Peyer's patch (tissue), 4 donors: ENCODE measurements at regions not wholly inside any gene's neighbourhood (a gene's known extent, or its start where the extent isn't known, plus 50 kb on each side); places are given as distances from the start of the nearest gene placed in this dataset.

Experiments used
- DNase-seq, 3 donors: peaks; one replicate each; pipeline ENCODE4 v3.0.0-alpha.2; 2017 to 2019
- H3K27ac ChIP-seq, 4 donors: fragments of 200-600 bp; sonication (generic); one replicate each; pipeline ENCODE4 v1.5.1; 2016 to 2019
- H3K27me3 ChIP-seq, 2 donors: fragments of 200-600 bp; sonication (generic); one replicate each; pipeline ENCODE4 v1.5.1; 2019
- H3K36me3 ChIP-seq, 3 donors: fragments of 200-600 bp; sonication (generic); one replicate each; pipeline ENCODE4 v1.5.1; 2016 to 2019
- H3K4me1 ChIP-seq, 4 donors: fragments of 200-600 bp; sonication (generic); one replicate each; pipeline ENCODE4 v1.5.1; 2016 to 2019
- H3K4me3 ChIP-seq, 4 donors: fragments of 200-600 bp; sonication (generic); 1 replicate in 3 of 4; 2 replicates in 1 of 4; pipeline ENCODE4 v1.5.1; 2016 to 2019; ENCODE audit warnings: mild to moderate bottlenecking in 1 of 4
- H3K9me3 ChIP-seq, 4 donors: fragments of 200-600 bp; sonication (generic); one replicate each; pipeline ENCODE4 v1.5.1; 2016 to 2019; ENCODE audit warnings: mild to moderate bottlenecking in 1 of 4
- POLR2A ChIP-seq, 2 donors: fragments of 450-650 bp; IDR thresholded peaks; one replicate each; pipeline ENCODE4 v1.5.1; 2017; ENCODE audit warnings: antibody characterized with exemption in 2 of 2, mild to moderate bottlenecking in 2 of 2, moderate library complexity in 2 of 2
- TF ChIP-seq, protein P1 (sequence below), 6 experiments: fragments of 450-650 bp in 4 of 6; fragments of 200-600 bp in 2 of 6; sonication (generic) in 1 of 6; IDR thresholded peaks; one replicate each; pipeline ENCODE4 v1.5.1; 2017 to 2019; ENCODE audit warnings: antibody characterized with exemption in 6 of 6, mild to moderate bottlenecking in 3 of 6, moderate library complexity in 1 of 6

GRCh38 chr11:71305451-71306125, 53.2 kb upstream of the SHANK2 start:
- no peaks in the 10 kb centered on the region for H3K4me1 ChIP-seq
- H3K27me3 ChIP-seq: no peaks in the 10 kb centered on the region
- no peak overlapping the region for H3K27ac ChIP-seq
- TF ChIP-seq POLR2A (IDR thresholded peaks at IDR 0.05): no peak
- TF ChIP-seq, protein P1, sequence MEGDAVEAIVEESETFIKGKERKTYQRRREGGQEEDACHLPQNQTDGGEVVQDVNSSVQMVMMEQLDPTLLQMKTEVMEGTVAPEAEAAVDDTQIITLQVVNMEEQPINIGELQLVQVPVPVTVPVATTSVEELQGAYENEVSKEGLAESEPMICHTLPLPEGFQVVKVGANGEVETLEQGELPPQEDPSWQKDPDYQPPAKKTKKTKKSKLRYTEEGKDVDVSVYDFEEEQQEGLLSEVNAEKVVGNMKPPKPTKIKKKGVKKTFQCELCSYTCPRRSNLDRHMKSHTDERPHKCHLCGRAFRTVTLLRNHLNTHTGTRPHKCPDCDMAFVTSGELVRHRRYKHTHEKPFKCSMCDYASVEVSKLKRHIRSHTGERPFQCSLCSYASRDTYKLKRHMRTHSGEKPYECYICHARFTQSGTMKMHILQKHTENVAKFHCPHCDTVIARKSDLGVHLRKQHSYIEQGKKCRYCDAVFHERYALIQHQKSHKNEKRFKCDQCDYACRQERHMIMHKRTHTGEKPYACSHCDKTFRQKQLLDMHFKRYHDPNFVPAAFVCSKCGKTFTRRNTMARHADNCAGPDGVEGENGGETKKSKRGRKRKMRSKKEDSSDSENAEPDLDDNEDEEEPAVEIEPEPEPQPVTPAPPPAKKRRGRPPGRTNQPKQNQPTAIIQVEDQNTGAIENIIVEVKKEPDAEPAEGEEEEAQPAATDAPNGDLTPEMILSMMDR (IDR thresholded peaks at IDR 0.05): no peak
- peak in 2 of 3 donors; percentile 34 to 37 for DNase-seq
- H3K9me3 ChIP-seq: no peaks in the 10 kb centered on the region
- no peaks in the 10 kb centered on the region for H3K36me3 ChIP-seq
- no peak overlapping the region for H3K4me3 ChIP-seq

- peak in 2 of 3 donors; percentile 3 to 34 for DNase-seq
- no peak overlapping the region for H3K4me3 ChIP-seq
- TF ChIP-seq POLR2A (IDR thresholded peaks at IDR 0.05): no peak
- TF ChIP-seq, protein P1 (IDR thresholded peaks at IDR 0.05): no peak
- no peaks in the 10 kb centered on the region for H3K36me3 ChIP-seq
- H3K9me3 ChIP-seq: no peaks in the 10 kb centered on the region
- no peak overlapping the region for H3K27ac ChIP-seq
- H3K4me1 ChIP-seq: no peaks in the 10 kb centered on the region
- no peaks in the 10 kb centered on the region for H3K27me3 ChIP-seq
Measured at GRCh38 chr11:71305041-71305440, 52.7 kb upstream of the SHANK2 start.

DNA sequence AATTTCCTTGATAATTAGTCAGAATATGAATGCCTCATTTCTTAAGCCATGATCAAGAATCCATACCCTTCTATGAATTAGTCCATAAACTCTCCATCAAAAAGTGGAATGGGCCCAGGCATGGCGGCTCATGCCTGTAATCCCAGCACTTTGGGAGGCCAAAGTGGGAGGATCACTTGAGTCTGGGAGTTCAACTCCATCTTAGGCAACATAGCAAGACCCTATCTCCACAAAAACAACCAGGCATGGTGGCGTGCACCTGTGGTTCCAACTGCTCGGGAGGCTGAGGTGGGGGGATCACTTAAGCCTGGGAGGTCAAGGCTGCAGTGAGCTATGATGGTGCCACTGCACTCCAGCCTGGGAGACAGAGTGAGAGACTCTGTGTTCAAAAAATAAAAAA, 52.1 kb upstream of the SHANK2 start:
- TF ChIP-seq POLR2A (IDR thresholded peaks at IDR 0.05): no peak
- TF ChIP-seq, protein P1 (IDR thresholded peaks at IDR 0.05): no peak
- peak in 2 of 3 donors; percentile 2 to 11 for DNase-seq
- no peaks in the 10 kb centered on the region for H3K27me3 ChIP-seq

GRCh38 chr11:71304045-71304444, 51.7 kb upstream of the SHANK2 start:
- Histone ChIP-seq H3K27ac (no peak overlapping the region), H3K9me3 (no peaks in the 10 kb centered on the region), H3K4me1 (no peaks in the 10 kb centered on the region), H3K36me3 (no peaks in the 10 kb centered on the region), H3K4me3 (no peak overlapping the region), H3K27me3 (no peaks in the 10 kb centered on the region)
- DNase-seq: no peak
- TF ChIP-seq, protein P1 (IDR thresholded peaks at IDR 0.05): no peak
- TF ChIP-seq POLR2A (IDR thresholded peaks at IDR 0.05): no peak

More for the DNA sequence above, 52.1 kb upstream of the SHANK2 start:
- Histone ChIP-seq H3K4me3 (no peak overlapping the region), H3K27ac (no peak overlapping the region), H3K36me3 (no peaks in the 10 kb centered on the region), H3K4me1 (no peaks in the 10 kb centered on the region), H3K9me3 (no peaks in the 10 kb centered on the region)

DNA sequence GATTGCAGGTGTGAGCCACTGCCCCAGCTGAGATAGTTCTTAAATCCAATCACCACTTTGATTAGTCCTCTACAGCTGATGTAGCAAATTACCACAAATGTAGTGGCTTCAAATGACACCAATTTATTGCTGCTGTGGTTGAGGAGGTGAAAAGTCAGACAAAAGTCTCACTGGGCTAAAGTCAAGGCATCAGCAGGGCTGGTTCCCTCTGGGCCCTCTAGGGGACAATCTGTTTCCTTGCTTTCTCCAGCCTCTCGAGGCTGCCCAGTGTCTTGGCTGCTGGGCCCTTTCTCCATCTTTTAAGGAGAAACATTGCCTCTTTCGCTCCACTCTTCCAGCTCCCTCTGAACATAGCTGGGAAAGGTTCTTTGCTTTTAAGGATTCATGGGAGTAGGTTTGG, 50.5 kb upstream of the SHANK2 start:
- TF ChIP-seq, protein P1 (IDR thresholded peaks at IDR 0.05): peak in 1 of 6 experiments; percentile 4
- TF ChIP-seq POLR2A (IDR thresholded peaks at IDR 0.05): no peak
- no peaks in the 10 kb centered on the region for H3K4me1 ChIP-seq
- peak in 1 of 3 donors; percentile 22 for DNase-seq

More for the DNA sequence above, 50.5 kb upstream of the SHANK2 start:
- H3K27ac ChIP-seq: no peak overlapping the region
- H3K4me3 ChIP-seq: no peak overlapping the region
- no peaks in the 10 kb centered on the region for H3K36me3 ChIP-seq
- no peaks in the 10 kb centered on the region for H3K9me3 ChIP-seq
- no peaks in the 10 kb centered on the region for H3K27me3 ChIP-seq
